IPS DF 4.7 (cell line): ENCODE measurements at regions not wholly inside any gene's neighbourhood (a gene's known extent, or its start where the extent isn't known, plus 50 kb on each side); places are given as distances from the start of the nearest gene placed in this dataset.
"Not testable (repeated sequence)": the region's sequence is repeated elsewhere in the genome, so short reads cannot be mapped to it uniquely, and the experiment has no call there.

Source experiments
- DNase-seq: peaks from one replicate; pipeline ENCODE4 v3.0.0-alpha.2; 2013; ENCODE audit warnings: low spot score; ENCODE audit errors: extremely low read depth

GRCh38 chr5:67588389-67588788, 391.8 kb upstream of the CD180 start:
- no peak for DNase-seq

- no peak for DNase-seq
These were observed 384.6 kb upstream of the CD180 start for GRCh38 chr5:67581203-67581602.

- no peak for DNase-seq
These were observed 381.4 kb upstream of the CD180 start for GRCh38 chr5:67578011-67578410.

GRCh38 chr5:67577424-67577823, 380.8 kb upstream of the CD180 start:
- DNase-seq: no peak

GRCh38 chr5:67576112-67576511, 379.5 kb upstream of the CD180 start:
- no peak for DNase-seq

- no peak for DNase-seq
These were observed 378.5 kb upstream of the CD180 start for GRCh38 chr5:67575087-67575486.

- no peak for DNase-seq
These were observed 364.7 kb upstream of the CD180 start for GRCh38 chr5:67561151-67561932.

- DNase-seq: no peak
These were observed 356.2 kb upstream of the CD180 start for GRCh38 chr5:67552773-67553172.

- DNase-seq: no peak
These were observed 353.3 kb upstream of the CD180 start for GRCh38 chr5:67549947-67550346.

- DNase-seq: no peak
These were observed 352.7 kb upstream of the CD180 start for GRCh38 chr5:67549296-67549618.

- DNase-seq: no peak
These were observed 352.1 kb upstream of the CD180 start for GRCh38 chr5:67548520-67549295.

GRCh38 chr5:67547682-67548081, 351.1 kb upstream of the CD180 start:
- no peak for DNase-seq

- DNase-seq: not testable (repeated sequence)
These were observed 348.3 kb upstream of the CD180 start for GRCh38 chr5:67544942-67545341.

- DNase-seq: no peak
These were observed 347.2 kb upstream of the CD180 start for GRCh38 chr5:67543720-67544270.

GRCh38 chr5:67542479-67542878, 345.9 kb upstream of the CD180 start:
- DNase-seq: no peak

- no peak for DNase-seq
These were observed 345.3 kb upstream of the CD180 start for GRCh38 chr5:67541875-67542274.

GRCh38 chr5:67538855-67539506, 342.4 kb upstream of the CD180 start:
- no peak for DNase-seq

GRCh38 chr5:67537439-67538148, 341.0 kb upstream of the CD180 start:
- no peak for DNase-seq

- no peak for DNase-seq
These were observed 340.3 kb upstream of the CD180 start for GRCh38 chr5:67536866-67537265.

- DNase-seq: no peak
These were observed 334.1 kb upstream of the CD180 start for GRCh38 chr5:67530609-67531255.

- no peak for DNase-seq
These were observed 332.4 kb upstream of the CD180 start for GRCh38 chr5:67528953-67529352.
